HG03060 (cell line): ENCODE measurements at regions not wholly inside any gene's neighbourhood (a gene's known extent, or its start where the extent isn't known, plus 50 kb on each side); places are given as distances from the start of the nearest gene placed in this dataset.

Experiments used
- ATAC-seq: cut with Tn5 transposase; IDR thresholded peaks from one replicate; pipeline ENCODE4 v1.9.1; 2021; ENCODE audit warnings: low read depth, moderate number of reproducible peaks; ENCODE audit not compliant: unreplicated experiment

DNA sequence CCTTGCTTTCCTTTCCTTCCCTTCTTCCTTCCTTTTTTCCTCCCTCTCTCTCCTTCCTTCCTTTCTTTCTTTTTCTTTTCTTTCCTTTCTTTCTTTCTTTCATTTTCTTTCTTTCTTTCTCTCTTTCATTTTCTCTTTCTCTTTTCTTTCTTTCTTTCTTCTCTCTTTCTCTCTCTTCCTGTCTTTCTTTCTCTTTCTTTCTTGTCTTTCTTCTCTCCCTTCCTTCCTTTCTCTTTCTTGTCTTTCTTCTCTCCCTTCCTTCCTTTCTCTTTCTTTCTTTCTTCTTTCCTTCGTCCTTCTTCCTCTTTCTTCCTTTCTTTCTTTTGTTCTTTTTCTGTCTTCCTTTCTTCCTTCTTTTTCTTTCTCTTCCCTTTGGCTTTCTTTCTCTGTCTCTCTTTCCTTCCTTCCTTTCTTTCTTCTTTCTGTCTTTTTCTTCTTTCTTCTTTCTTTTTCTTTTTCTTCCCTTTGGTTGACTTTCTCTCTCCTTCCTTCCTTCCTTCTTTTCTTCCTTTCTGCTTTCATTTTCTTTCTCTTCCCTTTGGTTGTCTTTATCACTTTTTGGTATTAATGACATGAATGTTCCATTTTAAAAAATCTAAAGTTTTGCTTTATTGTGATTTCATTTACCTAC is 496.4 kb upstream of the CBLB start:
- ATAC-seq = no peak

DNA sequence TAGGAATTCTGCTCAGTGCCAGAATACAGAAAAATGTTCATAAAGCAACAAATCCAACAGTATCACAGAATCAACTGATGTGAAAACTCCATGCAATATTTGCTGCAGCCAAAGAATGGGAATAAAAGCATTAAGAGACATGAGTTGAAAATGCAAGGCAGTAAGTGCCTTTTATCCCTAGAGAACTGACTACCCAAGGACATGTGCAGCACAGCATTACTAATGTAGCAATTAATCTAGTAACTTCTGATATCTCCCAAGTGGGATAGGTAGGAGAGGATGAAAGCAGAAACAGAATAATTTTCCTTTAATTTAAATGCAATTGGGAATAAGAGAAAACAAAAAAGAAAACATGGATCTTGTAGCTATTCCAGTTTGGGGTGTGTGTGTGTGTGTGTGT is 497.5 kb upstream of the CBLB start:
- ATAC-seq = no peak

DNA sequence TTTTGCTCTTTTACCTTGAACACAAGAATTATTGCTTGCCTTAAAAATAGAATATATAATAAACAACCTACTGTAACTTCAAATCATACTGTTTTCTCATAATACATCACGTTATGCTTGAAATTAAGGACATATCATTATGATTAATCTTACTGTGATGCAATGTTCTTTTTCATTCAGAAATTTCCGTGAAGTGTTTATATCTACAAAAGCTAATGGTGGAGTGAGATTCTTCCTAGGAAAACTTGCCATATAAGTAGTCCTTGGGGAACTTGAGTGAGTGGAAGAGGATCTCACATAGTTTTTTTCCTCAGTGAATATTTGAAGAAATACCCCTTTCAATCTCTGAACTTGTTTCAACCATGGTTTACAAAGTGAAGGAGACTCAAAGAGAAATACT is 498.7 kb upstream of the CBLB start:
- no peak for ATAC-seq

DNA sequence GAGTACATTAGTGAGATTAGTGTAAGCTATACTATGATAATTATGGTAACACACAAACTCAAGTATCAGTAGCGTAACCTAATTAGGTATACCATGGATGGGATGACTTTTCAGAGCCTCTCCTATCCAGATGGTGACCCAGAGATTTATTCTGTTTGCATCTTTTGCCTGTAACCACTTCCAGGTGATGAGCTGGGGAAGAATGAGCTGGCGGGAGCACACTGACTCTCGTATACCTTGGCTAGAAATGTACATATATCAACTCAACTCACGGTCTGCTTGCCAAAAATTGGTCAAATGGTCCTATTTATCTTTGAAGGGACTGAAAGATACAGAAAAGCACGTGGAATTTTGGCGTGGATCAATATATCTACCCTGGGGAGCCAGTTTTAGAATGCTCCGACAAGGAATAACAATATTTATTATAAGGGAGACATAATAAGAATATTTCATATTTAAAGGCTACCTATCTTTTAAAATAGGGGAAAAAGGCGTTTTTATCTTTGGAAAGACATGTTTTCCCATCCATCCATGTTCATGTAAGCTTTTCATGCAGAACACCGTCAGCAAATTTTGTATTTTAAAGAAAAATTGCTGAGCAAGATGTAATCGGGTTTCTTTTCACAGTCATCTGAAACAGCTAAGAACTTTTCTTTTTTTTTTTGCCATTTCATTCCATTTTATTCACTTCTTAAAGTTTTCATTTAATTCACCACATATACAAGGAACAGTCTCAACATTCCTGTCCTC is 502.6 kb upstream of the CBLB start:
- ATAC-seq = no peak

DNA sequence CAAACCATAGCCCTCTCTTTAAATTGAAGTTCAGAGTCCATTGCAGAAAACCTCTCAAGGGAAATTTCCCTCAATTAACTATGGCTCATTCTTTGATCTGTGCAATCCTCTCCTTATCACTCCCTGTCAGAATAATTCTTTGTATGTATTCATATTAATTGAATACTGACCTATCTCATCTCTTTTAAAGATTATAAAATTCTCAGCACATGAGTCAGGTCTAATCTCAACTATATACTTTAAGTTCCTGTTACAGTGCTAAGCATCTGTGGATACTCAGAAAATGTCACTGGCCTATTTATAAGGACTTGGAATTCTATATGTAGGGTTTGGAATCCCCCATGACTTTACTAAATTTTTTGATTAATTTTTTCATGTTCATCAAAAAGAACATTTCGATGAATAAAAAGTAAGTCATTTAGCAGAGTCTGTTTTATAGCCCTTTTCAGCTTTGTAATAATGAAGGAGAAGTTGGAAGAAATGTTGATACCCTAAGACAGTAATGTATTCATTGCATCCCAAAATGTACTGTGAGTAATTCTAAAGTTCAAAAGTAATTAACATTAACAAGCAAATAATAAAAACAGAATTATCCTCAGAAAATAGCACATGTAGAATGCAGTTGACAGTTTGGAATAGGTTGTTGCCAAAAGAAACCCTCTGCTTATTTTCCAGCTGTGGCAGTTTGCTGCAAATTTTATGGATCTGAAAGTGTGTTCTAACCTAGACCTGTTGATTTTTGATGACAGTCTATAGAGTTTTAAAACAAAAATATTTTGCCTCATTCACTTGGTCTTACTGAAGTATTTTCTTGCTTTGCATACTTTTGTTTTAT is 503.4 kb upstream of the CBLB start:
- ATAC-seq = no peak

DNA sequence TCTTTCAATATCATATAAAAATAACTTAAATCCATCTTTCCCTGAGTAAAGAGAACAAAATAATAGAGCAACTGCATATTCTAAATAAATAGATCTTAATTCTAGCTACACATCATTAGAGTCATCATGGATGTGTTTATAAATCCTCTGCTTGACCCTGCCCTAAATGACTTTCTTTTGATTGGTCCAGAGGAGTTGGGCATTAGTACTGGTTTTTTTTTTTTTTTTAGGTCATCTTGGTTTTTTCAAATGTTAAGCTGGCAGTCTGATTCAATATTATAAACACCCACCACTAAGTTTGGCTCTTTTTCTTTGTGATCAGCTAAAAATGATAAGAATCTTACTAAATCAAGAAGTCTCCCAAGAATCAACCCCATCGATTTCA is 504.0 kb upstream of the CBLB start:
- ATAC-seq = no peak

DNA sequence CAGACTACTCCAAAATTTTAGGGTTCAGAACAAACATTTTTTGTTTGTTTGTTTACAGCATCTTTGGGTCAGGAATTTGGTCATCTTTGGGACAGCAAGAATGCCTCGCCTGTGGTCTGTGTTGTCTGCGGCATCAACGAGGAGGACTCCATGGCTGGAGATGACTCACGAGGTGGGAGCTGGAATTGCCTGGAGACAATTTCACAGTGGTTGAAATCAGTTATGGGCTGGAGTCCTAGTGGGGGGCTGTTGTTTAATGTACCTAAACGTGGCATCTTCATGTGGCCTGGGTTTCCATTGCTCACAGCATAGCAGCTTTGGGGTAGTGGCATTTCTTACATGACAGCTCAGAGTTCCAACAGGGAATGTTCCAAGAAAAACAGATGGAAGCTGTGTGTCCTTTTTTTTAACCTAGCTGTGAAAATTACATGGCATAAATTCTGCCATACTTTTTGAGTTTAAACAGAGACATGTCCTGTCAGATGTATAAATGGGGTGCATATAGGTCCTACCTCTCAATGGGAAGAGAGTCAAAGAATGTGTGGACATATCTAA is 507.3 kb upstream of the CBLB start:
- no peak for ATAC-seq

DNA sequence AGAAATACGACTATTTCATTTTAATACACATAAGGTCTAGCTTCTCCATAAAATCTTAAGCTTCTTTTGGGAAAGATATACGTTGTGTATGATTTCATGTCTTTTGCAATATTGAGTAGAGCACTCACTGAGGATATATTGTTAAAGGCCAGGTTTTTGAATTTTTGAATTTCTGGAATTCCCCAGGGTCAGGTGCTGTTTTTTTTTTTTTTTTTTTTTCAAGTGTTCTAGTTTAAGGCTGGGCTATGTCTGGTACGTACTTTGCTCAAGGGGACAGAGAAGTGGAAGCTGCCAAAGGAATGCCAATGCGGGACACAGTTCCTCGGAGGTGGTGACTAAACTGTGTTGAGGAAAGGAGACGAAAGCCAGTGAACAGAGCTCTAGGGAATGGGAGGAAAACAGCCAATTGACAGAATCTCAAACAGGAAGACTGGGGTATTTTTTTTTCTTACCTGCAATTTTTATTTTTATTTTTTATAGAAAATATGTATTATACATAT is 510.5 kb upstream of the CBLB start:
- ATAC-seq = no peak

DNA sequence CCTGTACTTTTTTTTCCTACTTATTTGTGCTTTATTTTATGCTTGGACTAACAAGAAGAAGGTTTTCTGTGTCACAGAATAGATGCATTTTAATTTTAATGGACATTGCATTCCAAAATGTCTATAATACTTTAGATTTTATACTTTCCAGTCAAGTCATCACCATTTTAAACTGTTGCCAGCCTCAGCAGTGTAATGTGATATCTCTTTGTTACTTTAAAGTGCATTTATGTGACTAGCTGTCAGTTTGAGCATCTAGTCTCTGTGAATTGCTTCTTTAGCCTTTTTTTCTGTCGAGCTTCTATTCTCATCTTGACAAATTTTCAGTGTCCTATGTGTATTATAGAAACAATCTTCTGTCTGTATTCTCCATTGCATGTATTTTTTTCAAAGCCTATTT is 511.4 kb upstream of the CBLB start:
- no peak for ATAC-seq

DNA sequence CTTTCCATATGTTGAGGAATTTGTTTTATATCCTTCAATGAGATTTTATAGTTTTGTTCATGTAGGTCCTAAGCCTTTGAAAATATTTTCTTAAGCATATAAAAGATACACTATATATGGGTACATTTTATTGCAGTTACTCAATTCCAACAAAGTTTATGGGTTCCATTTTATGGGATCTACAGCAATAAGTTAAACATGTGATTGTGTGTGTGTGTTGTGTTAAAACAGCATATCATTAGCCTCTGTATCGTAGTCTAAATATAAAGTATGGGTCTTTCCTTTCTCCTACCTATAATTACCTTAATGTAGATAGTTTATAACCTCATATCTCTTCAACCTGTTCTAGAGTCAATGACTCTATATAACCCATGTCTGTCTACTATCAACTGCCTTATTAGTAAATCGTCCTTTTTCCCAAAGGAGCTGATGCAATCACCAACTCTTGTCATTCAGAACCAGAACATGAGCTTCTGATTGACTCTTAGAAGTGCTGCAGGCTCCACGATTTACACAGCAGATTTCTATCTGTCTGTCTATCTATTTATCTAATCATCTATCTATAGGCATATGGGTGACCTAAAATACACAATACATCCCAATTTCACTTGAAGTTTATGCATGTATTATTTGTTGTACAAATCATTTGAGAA is 512.6 kb upstream of the CBLB start:
- no peak for ATAC-seq

DNA sequence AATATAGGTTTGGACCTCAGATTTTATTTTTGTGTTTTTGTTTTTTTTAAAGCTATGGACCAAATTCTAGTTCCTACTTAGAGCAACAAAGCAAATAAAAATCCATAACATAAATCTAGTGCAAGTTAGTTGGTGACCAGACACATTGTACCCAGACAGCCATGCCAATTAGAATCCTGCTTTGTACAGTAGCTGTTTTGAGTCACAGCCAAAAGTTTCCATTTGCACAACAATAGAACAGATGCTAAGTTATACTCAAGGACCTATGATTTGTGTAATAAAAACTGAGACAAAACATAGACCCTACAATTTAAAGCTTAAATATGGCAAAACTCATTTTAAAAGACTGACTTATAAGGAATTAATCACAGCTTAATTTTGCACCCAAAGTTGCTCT is 513.1 kb upstream of the CBLB start:
- no peak for ATAC-seq

DNA sequence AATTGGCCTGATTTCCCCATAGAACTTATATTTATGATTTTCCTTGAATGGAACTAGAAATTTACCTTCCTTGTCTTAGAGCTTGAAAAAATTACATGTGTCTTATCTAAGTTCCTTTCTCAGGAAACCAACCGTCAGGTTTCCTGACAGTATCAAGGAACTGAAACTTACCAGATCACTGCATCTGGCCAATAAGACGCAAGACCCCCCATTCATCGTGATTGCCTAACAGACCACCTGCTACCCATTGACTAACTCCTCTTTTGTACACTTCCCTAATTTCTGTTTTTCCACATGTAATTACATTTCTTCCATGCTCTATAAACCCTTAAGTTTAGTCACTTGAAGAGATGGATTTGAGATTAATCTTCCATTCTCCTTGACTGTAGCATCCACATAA is 517.2 kb upstream of the CBLB start:
- ATAC-seq = no peak

DNA sequence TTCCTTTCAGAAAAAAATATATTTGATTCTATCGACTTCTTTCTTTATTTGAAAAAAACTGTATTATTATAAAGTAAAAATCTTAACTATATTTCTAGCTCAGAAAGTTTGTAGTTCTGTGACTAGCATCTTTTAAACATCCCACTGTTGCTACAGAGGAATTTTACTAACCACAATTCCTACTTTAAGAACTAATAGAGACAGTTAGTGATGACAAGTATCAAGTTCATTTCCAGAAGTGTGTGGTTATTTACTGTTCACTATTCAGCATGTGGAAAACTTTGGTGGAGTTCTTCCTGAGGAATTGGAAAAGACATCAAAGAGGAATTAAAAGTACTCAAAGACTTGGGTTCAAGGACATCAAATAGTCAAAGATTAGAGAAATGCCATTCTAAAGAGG is 524.1 kb upstream of the CBLB start:
- ATAC-seq = no peak

DNA sequence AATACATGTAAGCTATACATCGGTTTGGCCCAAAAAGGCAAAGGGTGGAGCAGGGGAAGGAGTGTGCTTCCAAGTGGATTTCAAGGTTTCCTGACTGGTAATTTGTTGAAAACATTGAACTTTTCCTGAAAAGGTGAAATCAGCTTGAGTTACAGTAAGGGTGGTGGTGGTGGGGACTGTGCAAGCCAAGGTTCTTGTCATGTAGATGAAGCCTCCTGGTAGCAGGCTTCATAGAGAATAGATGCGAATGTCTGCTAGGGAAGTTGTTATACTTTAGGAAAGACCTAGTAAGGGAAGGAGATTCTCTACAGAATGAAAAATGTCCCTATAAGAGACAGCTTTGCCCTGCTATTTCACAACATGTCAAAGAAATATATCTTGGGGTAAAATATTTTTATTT is 528.2 kb upstream of the CBLB start:
- ATAC-seq = no peak

DNA sequence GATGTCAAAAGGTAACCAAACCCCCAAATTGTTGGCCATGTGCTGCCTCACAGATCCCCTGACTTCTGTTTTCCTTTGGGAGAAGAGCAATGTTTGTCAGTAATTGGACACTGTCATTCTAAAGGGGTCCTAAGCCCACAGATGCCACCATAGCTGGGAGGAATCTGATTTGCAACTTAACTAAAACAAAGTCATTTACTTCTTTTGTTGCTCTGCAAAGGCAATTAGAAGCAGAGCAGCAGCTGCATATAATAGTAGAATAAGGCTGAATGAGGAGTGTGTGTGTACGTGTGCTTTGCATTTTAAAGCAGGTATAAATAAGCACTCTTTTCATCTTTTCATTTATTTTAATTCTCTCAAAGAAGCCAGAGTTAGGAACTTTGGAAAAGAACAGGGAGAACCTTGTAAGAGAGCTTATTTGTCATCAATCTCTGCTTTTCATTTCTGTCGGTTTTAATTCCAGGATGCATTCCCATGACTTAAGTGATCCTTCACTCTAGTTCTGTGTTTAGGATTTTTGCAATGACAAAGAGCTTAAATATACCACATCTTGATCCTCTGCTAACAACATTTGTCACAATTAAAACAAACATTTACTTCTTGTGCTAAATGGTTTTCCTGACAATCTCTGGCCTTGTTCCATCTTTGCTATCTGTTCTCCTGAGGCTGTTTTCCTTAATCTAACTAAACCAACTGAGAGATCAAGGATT is 530.2 kb upstream of the CBLB start:
- no peak for ATAC-seq

DNA sequence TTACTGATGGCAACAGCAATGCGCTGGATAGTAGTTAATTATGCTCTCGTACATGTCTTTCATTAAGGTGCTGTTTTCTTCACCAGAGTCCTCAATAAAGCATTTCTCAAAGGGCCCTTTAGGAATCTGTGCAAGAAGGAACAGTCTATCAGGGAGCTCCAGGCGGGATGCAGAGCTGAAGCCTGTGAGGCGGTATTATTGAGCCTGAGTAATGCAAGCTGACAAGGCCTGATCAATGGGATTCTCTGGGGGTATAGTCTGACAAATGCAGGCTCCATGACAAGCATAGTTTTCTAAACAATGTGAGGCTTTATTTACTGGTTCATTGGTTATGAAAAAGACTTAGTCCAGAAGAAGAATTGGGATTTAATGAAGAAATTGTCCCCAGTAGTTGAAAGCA is 530.9 kb upstream of the CBLB start:
- no peak for ATAC-seq

DNA sequence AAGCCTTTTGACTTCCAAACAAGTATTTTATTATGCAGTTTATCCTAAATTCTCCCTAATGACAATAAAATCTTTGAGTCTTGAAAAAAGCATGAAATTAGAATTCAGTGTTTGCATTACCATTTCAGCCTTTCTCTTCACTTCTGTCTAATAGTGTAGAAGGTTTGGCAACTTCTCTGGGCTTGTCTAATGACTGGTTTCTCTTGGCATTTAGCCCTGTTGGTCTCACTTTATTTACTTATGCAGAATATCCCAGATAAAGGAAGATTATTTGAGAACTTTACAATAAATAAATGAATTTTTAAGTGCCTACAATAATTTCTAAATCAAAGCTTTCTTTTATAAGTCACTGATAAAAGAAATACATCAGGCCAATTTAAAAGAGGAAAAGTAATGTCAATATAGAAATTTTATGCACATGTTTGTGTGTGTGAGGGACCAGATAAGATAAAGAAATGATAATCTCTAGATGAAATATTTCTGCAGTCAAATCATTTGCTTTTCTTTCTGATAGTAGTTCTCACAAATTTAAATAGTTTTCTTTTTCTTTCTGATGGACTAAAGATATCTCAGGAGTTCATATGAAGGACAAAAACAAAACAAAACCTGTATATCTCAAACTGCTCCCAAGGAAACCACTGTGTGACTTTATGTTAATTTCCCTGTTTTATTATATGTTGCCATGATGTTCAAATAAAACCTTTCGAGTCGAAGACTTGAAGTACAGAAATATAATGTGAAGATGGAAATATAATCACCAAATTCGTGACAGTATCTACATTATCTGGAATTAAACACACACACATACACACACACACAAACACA is 533.1 kb upstream of the CBLB start:
- ATAC-seq = no peak

DNA sequence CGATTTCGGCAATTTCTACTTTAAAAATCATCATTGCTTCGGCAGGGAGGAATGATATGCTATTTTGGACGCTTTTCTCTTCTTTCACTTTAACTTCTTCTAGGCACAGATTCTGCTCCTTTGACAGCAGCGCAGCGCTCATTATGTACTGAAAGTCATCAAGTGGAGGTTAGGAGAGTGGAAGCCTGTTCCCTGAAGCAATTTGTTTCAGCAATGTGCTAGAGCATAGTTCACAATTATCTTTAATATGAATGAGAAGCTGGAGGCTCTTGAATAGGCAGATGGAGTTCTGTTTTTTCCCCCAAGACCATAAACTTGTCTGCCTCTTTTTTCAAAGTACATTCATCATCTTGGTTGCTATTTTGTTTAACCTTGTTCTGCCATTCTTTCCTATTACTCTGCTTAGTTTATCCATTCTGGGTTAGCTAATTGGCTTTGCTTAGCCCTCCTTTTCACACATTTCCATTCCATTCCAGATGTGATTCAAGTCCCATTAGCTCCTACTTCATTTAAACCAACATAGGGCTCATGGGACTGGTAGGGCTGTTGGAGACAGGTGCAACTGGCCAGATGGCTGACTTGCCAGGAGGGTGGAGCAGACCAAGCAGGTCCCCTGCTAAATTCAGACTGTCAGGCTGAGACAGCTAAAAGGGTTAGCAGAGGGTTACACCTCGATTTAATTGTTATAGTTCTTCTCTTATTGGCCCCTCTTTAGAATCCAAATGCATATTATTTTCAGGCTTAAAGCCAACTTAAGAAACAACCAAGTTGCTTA is 534.7 kb upstream of the CBLB start:
- ATAC-seq = no peak

DNA sequence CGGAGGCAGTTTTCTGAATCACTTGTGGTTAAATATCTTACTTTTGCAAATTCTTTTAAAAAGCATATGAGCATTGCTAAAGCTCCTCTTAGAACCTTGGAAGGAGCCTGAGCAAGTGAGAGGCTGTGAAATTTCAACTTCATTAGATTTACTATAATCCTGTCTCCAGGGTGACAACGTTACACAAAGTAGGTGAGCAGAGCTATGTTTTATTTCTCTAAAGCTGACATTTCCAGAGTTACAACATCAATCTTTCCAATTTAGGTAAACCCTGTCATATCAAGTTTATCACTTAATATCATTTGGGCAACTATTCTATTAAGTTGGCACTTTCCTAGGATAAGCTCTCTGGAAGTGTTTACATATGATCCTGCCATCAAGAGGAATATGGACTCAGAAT is 544.9 kb upstream of the CBLB start:
- ATAC-seq = no peak
